GM12878 (cell line): ENCODE measurements at regions not wholly inside any gene's neighbourhood (a gene's known extent, or its start where the extent isn't known, plus 50 kb on each side); places are given as distances from the start of the nearest gene placed in this dataset.

Experiments used
- ATAC-seq: fragments of 200-7000 bp; cut with Tn5 transposase; 3 replicates; pipeline ENCODE4 v1.9.1; 2020; ENCODE audit warnings: mild to moderate bottlenecking, moderate library complexity
- BruUV-seq: library from RNA; stranded (reverse); fragments of 400-500 nt; replicated peaks from 2 replicates; lab custom pipeline; 2021; lab: Mats Ljungman, UMichigan
- CTCF ChIA-PET: fragments of 300-600 bp; sonication (Branson Sonifier 250); formaldehyde crosslinking; extraction: SDS; loops from one replicate; lab custom pipeline; 2021; ENCODE audit warnings: inconsistent platforms; lab: Yijun Ruan, JAX
- POLR2A ChIA-PET: fragments of 350-600 bp; formaldehyde crosslinking; extraction: SDS; loops from one replicate; lab custom pipeline; 2021; ENCODE audit warnings: inconsistent platforms; lab: Charles Lee
- RAD21 ChIA-PET: fragments of 300-600 bp; sonication (Branson Sonifier 250); formaldehyde crosslinking; loops from one replicate; lab custom pipeline; 2023; ENCODE audit warnings: antibody characterized with exemption; ENCODE audit not compliant: unreplicated experiment; lab: Charles Lee
- SMC1A ChIA-PET: fragments of 300-600 bp; sonication (Branson Sonifier 250); formaldehyde crosslinking; loops from one replicate; lab custom pipeline; 2023; ENCODE audit not compliant: unreplicated experiment, uncharacterized antibody; lab: Charles Lee
- DNase-seq: peaks from one replicate; pipeline ENCODE4 v3.0.0-alpha.2; 2011; ENCODE audit warnings: low read depth, low spot score
- FAIRE-seq: peaks from 3 replicates; lab custom pipeline; 2011; peaks lifted over from hg19 to GRCh38; lab: Jason Lieb, UNC
- H2AFZ ChIP-seq: 2 replicates; pipeline ENCODE4 v1.6.0; 2011; ENCODE audit warnings: low read depth, low read length, control low read depth; ENCODE audit not compliant: control insufficient read depth
- H3K27ac ChIP-seq: 2 replicates; pipeline ENCODE4 v1.5.1; 2011; ENCODE audit warnings: control low read depth; ENCODE audit not compliant: control insufficient read depth, insufficient read depth
- H3K27me3 ChIP-seq, 2 experiments: replicated peaks in 1 of 2; 2 replicates each; pipeline versions ENCODE4 v1.6.0 to v1.6.1; 2011; ENCODE audit warnings: low read length in 1 of 2; ENCODE audit not compliant: control insufficient read depth in 2 of 2, insufficient read depth in 2 of 2
- H3K36me3 ChIP-seq, 2 experiments: 2 replicates each; pipeline ENCODE4 v1.5.1; 2011; ENCODE audit warnings: low read length in 1 of 2; ENCODE audit not compliant: control insufficient read depth in 2 of 2, insufficient read depth in 2 of 2
- H3K4me1 ChIP-seq: 2 replicates; pipeline ENCODE4 v1.6.1; 2011; ENCODE audit warnings: mild to moderate bottlenecking, low read length, moderate library complexity, mixed read lengths; ENCODE audit not compliant: control insufficient read depth, insufficient read depth
- H3K4me2 ChIP-seq: 2 replicates; pipeline ENCODE4 v1.6.0; 2011; ENCODE audit warnings: control low read depth; ENCODE audit not compliant: control insufficient read depth, insufficient read depth
- H3K4me3 ChIP-seq: fragments of 200-600 bp; sonication (generic); 2 replicates; pipeline ENCODE4 v1.5.1; 2016
- H3K79me2 ChIP-seq: 2 replicates; pipeline ENCODE4 v1.6.0; 2011; ENCODE audit warnings: low read length; ENCODE audit not compliant: control insufficient read depth, insufficient read depth
- H3K9ac ChIP-seq: 2 replicates; pipeline ENCODE4 v1.8.0; 2011; ENCODE audit warnings: low read length, control low read depth, mixed read lengths; ENCODE audit not compliant: control insufficient read depth, insufficient read depth
- H3K9me3 ChIP-seq: replicated peaks from 3 replicates; pipeline ENCODE4 v1.5.1; 2011; ENCODE audit warnings: mild to moderate bottlenecking, low read length; ENCODE audit not compliant: control insufficient read depth, insufficient read depth
- H4K20me1 ChIP-seq: 2 replicates; pipeline ENCODE4 v1.6.0; 2011; ENCODE audit not compliant: control insufficient read depth, insufficient read depth
- BACH1 ChIP-seq: fragments of 450-650 bp; IDR thresholded peaks from 2 replicates; pipeline ENCODE4 v1.6.1; 2017; ENCODE audit warnings: mild to moderate bottlenecking, borderline replicate concordance
- ESRRA ChIP-seq: IDR thresholded peaks from 2 replicates; pipeline ENCODE4 v1.6.1; 2012; ENCODE audit warnings: mild to moderate bottlenecking, low read length, improper control_type of control experiment
- IKZF1 ChIP-seq: fragments of 450-650 bp; conservative IDR thresholded peaks from 2 replicates; pipeline ENCODE4 v1.6.1; 2017; ENCODE audit warnings: antibody characterized with exemption, mild to moderate bottlenecking
- MTA3 ChIP-seq: IDR thresholded peaks from 2 replicates; pipeline ENCODE4 v1.6.1; 2012; ENCODE audit warnings: low read length, inconsistent platforms, borderline replicate concordance
- NRF1 ChIP-seq: conservative IDR thresholded peaks from 2 replicates; pipeline ENCODE4 v1.6.1; 2011; ENCODE audit warnings: mild to moderate bottlenecking, low read depth, low read length, improper control_type of control experiment
- PAX8 ChIP-seq: fragments of 450-650 bp; IDR thresholded peaks from 2 replicates; pipeline ENCODE4 v1.6.1; 2017; ENCODE audit warnings: mild to moderate bottlenecking, moderate library complexity
- TARDBP ChIP-seq: IDR thresholded peaks from 2 replicates; pipeline ENCODE4 v1.6.1; 2016; ENCODE audit warnings: borderline replicate concordance
- TCF3 ChIP-seq: IDR thresholded peaks from 2 replicates; pipeline ENCODE4 v1.6.1; 2012; ENCODE audit warnings: low read depth, mild to moderate bottlenecking, low read length, borderline replicate concordance; ENCODE audit not compliant: insufficient read depth
- YY1 ChIP-seq: IDR thresholded peaks from 2 replicates; pipeline ENCODE4 v1.6.1; 2011; ENCODE audit warnings: low read depth, mild to moderate bottlenecking, low read length
- WGBS: methylation state at CpG from one replicate; pipeline ENCODE4 v1.1.6; 2016; ENCODE audit warnings: low lambda C conversion rate; ENCODE audit not compliant: insufficient replicate concordance, insufficient coverage; ENCODE audit errors: missing lambda C conversion rate; 5-methylcytosine and 5-hydroxymethylcytosine counted together
- in situ Hi-C: fragments of 300-500 bp; cut with MboI; formaldehyde crosslinking; loops from 9 replicates; pipeline ENCODE4 v1.14.3; 2018; ENCODE audit warnings: mixed read lengths
- intact Hi-C: fragments of 100-400 bp; cut with micrococcal nuclease; formaldehyde crosslinking; loops from one replicate; pipeline ENCODE4 v1.14.2; 2022; ENCODE audit not compliant: unreplicated experiment
- TF ChIP-seq, protein P1 (sequence below): IDR thresholded peaks from 2 replicates; pipeline ENCODE4 v1.6.1; 2012; ENCODE audit warnings: low read depth, low read length, improper control_type of control experiment
- TF ChIP-seq, protein P2 (sequence below): fragments of 450-650 bp; IDR thresholded peaks from 2 replicates; pipeline ENCODE4 v1.6.1; 2017; ENCODE audit warnings: mild to moderate bottlenecking, moderate library complexity
- TF ChIP-seq, protein P3 (sequence below): fragments of 450-650 bp; IDR thresholded peaks from 2 replicates; pipeline ENCODE4 v1.6.1; 2016; ENCODE audit warnings: mild to moderate bottlenecking
- TF ChIP-seq, protein P4 (sequence below), 3 experiments: IDR thresholded peaks in 2 of 3; conservative IDR thresholded peaks in 1 of 3; 2 replicates each; pipeline ENCODE4 v1.5.1; 2011; ENCODE audit warnings: low read depth in 3 of 3, low read length in 3 of 3, mild to moderate bottlenecking in 3 of 3, control low read depth in 2 of 3, moderate library complexity in 2 of 3, inconsistent platforms in 1 of 3, mixed read lengths in 1 of 3; ENCODE audit not compliant: control insufficient read depth in 2 of 3, insufficient read depth in 1 of 3; ENCODE audit errors: extremely low read depth in 1 of 3

DNA sequence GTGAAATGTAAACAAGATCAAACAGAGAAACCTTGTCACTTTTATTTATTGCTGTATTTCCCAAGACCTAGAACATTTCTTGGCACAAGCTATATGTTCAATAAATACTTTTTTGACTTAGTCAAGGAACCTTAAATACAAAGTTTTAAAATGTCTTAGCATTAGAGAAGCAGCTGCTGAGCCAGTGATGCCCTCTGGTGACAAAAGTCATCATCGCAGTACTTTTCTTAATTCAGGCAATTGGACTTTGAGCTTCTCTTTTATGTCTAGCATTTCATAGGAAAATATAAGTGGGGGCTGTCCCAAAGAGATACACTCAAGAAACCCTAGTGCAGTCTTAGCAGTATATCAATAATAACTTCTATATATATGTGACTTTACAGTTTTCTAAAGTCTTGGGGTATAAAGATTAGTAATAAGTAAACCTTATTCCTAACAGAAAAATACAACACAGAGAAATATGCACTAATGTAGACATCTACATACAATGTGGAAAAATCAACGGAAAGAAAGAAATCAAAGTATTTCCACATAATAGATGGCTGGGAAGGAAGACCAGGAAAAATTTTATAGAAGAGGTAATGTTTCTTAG lies 118.4 kb downstream of the DTHD1 start:
- H3K36me3 ChIP-seq, result no peaks in the 10 kb centered on the region
- H3K9me3 ChIP-seq, result peaks cover 5% of the 10 kb centered on the region; the same call in 2 of the 3 replicates
- CTCF ChIA-PET, result interaction anchor here (0.6 to 5.3 kb wide), 78 partner anchors 8 to 990 kb away, joined by 3 to 131 read pairs (median 4); partner anchors contain the start of gene DTHD1
- ATAC-seq, result peak; percentile 82
- RAD21 ChIA-PET, result interaction anchor here (0.7 to 5.1 kb wide), 43 partner anchors 8 to 992 kb away, joined by 3 to 83 read pairs (median 5); partner anchors contain the start of gene ARAP2
- in situ Hi-C loops, result loop anchor here (5.0 kb wide), 1 partner anchor 48 kb away; no protein-coding TSS in a partner anchor
- no peaks in the 10 kb centered on the region; the same call in 1 of the 2 replicates for H3K4me1 ChIP-seq
- intact Hi-C loops, result loop anchor here (1.0 to 10.0 kb wide), 3 partner anchors 49 to 435 kb away; no protein-coding TSS in a partner anchor
- H3K9ac ChIP-seq, result no peak overlapping the region
- H3K27me3 ChIP-seq, result no peaks in the 10 kb centered on the region
- H3K4me3 ChIP-seq, result no peak overlapping the region
- WGBS, result 2% methylated on average over 2 of the region's 2 CpGs
- H3K79me2 ChIP-seq, result no peaks in the 10 kb centered on the region
- no peak overlapping the region for H3K27ac ChIP-seq
- BruUV-seq, result no TSS peak
- H4K20me1 ChIP-seq, result no peaks in the 10 kb centered on the region
- FAIRE-seq, result peak; percentile 83
- SMC1A ChIA-PET, result interaction anchor here (0.6 to 4.8 kb wide), 55 partner anchors 9 to 1171 kb away, joined by 3 to 95 read pairs (median 4); partner anchors contain the start of gene ARAP2
- H3K4me2 ChIP-seq, result no peak overlapping the region
- POLR2A ChIA-PET, result interaction anchor here (1.4 to 1.7 kb wide), 2 partner anchors 13 to 50 kb away, joined by 3 to 7 read pairs; no protein-coding TSS in a partner anchor
- no peak overlapping the region for H2AFZ ChIP-seq
- peak; percentile 24 for DNase-seq
- TF ChIP-seq, protein P1, sequence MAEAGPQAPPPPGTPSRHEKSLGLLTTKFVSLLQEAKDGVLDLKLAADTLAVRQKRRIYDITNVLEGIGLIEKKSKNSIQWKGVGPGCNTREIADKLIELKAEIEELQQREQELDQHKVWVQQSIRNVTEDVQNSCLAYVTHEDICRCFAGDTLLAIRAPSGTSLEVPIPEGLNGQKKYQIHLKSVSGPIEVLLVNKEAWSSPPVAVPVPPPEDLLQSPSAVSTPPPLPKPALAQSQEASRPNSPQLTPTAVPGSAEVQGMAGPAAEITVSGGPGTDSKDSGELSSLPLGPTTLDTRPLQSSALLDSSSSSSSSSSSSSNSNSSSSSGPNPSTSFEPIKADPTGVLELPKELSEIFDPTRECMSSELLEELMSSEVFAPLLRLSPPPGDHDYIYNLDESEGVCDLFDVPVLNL, result no peak
- TF ChIP-seq, protein P2, sequence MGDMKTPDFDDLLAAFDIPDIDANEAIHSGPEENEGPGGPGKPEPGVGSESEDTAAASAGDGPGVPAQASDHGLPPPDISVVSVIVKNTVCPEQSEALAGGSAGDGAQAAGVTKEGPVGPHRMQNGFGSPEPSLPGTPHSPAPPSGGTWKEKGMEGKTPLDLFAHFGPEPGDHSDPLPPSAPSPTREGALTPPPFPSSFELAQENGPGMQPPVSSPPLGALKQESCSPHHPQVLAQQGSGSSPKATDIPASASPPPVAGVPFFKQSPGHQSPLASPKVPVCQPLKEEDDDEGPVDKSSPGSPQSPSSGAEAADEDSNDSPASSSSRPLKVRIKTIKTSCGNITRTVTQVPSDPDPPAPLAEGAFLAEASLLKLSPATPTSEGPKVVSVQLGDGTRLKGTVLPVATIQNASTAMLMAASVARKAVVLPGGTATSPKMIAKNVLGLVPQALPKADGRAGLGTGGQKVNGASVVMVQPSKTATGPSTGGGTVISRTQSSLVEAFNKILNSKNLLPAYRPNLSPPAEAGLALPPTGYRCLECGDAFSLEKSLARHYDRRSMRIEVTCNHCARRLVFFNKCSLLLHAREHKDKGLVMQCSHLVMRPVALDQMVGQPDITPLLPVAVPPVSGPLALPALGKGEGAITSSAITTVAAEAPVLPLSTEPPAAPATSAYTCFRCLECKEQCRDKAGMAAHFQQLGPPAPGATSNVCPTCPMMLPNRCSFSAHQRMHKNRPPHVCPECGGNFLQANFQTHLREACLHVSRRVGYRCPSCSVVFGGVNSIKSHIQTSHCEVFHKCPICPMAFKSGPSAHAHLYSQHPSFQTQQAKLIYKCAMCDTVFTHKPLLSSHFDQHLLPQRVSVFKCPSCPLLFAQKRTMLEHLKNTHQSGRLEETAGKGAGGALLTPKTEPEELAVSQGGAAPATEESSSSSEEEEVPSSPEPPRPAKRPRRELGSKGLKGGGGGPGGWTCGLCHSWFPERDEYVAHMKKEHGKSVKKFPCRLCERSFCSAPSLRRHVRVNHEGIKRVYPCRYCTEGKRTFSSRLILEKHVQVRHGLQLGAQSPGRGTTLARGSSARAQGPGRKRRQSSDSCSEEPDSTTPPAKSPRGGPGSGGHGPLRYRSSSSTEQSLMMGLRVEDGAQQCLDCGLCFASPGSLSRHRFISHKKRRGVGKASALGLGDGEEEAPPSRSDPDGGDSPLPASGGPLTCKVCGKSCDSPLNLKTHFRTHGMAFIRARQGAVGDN, result no peak
- TF ChIP-seq, protein P3, sequence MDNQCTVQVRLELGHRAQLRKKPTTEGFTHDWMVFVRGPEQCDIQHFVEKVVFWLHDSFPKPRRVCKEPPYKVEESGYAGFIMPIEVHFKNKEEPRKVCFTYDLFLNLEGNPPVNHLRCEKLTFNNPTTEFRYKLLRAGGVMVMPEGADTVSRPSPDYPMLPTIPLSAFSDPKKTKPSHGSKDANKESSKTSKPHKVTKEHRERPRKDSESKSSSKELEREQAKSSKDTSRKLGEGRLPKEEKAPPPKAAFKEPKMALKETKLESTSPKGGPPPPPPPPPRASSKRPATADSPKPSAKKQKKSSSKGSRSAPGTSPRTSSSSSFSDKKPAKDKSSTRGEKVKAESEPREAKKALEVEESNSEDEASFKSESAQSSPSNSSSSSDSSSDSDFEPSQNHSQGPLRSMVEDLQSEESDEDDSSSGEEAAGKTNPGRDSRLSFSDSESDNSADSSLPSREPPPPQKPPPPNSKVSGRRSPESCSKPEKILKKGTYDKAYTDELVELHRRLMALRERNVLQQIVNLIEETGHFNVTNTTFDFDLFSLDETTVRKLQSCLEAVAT, result no peak
- TF ChIP-seq NRF1 (no peak), MTA3 (no peak), YY1 (peak; percentile 71), BACH1 (no peak), IKZF1 (no peak), ESRRA (no peak), TCF3 (no peak), TARDBP (no peak), PAX8 (no peak)
- TF ChIP-seq, protein P4, sequence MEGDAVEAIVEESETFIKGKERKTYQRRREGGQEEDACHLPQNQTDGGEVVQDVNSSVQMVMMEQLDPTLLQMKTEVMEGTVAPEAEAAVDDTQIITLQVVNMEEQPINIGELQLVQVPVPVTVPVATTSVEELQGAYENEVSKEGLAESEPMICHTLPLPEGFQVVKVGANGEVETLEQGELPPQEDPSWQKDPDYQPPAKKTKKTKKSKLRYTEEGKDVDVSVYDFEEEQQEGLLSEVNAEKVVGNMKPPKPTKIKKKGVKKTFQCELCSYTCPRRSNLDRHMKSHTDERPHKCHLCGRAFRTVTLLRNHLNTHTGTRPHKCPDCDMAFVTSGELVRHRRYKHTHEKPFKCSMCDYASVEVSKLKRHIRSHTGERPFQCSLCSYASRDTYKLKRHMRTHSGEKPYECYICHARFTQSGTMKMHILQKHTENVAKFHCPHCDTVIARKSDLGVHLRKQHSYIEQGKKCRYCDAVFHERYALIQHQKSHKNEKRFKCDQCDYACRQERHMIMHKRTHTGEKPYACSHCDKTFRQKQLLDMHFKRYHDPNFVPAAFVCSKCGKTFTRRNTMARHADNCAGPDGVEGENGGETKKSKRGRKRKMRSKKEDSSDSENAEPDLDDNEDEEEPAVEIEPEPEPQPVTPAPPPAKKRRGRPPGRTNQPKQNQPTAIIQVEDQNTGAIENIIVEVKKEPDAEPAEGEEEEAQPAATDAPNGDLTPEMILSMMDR (IDR thresholded peaks at IDR 0.05 in 2 of 3, conservative IDR thresholded peaks at IDR 0.05 in 1 of 3; ENCODE audit: control insufficient read depth in 2 of 3, extremely low read depth in 1 of 3, insufficient read depth in 1 of 3, low read depth in 3 of 3, low read length in 3 of 3), result peak; percentile 68 to 85 (median 73)
